Astrocyte (in vitro differentiated cells and primary cell): ENCODE measurements at regions not wholly inside any gene's neighbourhood (a gene's known extent, or its start where the extent isn't known, plus 50 kb on each side); places are given as distances from the start of the nearest gene placed in this dataset.

Source experiments
- DNase-seq: peaks from one replicate; pipeline ENCODE4 v3.0.0-alpha.2; 2010; ENCODE audit warnings: low read depth
- FAIRE-seq: peaks from 2 replicates; lab custom pipeline; 2011; peaks lifted over from hg19 to GRCh38; lab: Jason Lieb, UNC
- H2AFZ ChIP-seq: 2 replicates; pipeline ENCODE4 v1.6.0; 2012; ENCODE audit warnings: low read depth, low read length, inconsistent platforms
- H3K27ac ChIP-seq: 2 replicates; pipeline ENCODE4 v1.5.1; 2011; ENCODE audit warnings: low read depth, low read length, inconsistent platforms
- H3K27me3 ChIP-seq: 2 replicates; pipeline ENCODE4 v1.6.0; 2011; ENCODE audit warnings: low read length, inconsistent platforms; ENCODE audit not compliant: insufficient read depth
- H3K36me3 ChIP-seq: 2 replicates; pipeline ENCODE4 v1.5.1; 2011; ENCODE audit warnings: low read length, inconsistent platforms; ENCODE audit not compliant: insufficient read depth
- H3K4me1 ChIP-seq: 2 replicates; pipeline ENCODE4 v1.5.1; 2011; ENCODE audit warnings: low read length, inconsistent platforms; ENCODE audit not compliant: insufficient read depth
- H3K4me2 ChIP-seq: 2 replicates; pipeline ENCODE4 v1.6.0; 2012; ENCODE audit warnings: low read length, inconsistent platforms
- H3K4me3 ChIP-seq: 2 replicates; pipeline ENCODE4 v1.5.1; 2011; ENCODE audit warnings: low read depth, mild to moderate bottlenecking, low read length, inconsistent platforms; ENCODE audit not compliant: insufficient read depth
- H3K79me2 ChIP-seq: 2 replicates; pipeline ENCODE4 v1.6.0; 2012; ENCODE audit warnings: mild to moderate bottlenecking, low read length, inconsistent platforms; ENCODE audit not compliant: insufficient read depth
- H3K9ac ChIP-seq: 2 replicates; pipeline ENCODE4 v1.6.0; 2012; ENCODE audit warnings: mild to moderate bottlenecking, low read length, inconsistent platforms
- H3K9me3 ChIP-seq: 2 replicates; pipeline ENCODE4 v1.5.1; 2012; ENCODE audit warnings: low read depth, mild to moderate bottlenecking, low read length, inconsistent platforms; ENCODE audit not compliant: insufficient read depth
- H4K20me1 ChIP-seq: 2 replicates; pipeline ENCODE4 v1.6.0; 2012; ENCODE audit warnings: low read length, inconsistent platforms; ENCODE audit not compliant: insufficient read depth
- H3K27ac Mint-ChIP-seq: one replicate; pipeline ENCODE4 v1.8.0; 2021; ENCODE audit warnings: mild to moderate bottlenecking, mixed read lengths; ENCODE audit not compliant: unreplicated experiment
- H3K27me3 Mint-ChIP-seq: one replicate; pipeline ENCODE4 v1.8.0; 2021; ENCODE audit warnings: low read depth, mixed read lengths; ENCODE audit not compliant: unreplicated experiment
- H3K36me3 Mint-ChIP-seq: one replicate; pipeline ENCODE4 v1.8.0; 2021; ENCODE audit warnings: low read depth, mixed read lengths; ENCODE audit not compliant: unreplicated experiment
- H3K4me1 Mint-ChIP-seq: one replicate; pipeline ENCODE4 v1.8.0; 2021; ENCODE audit warnings: low read depth, mixed read lengths; ENCODE audit not compliant: unreplicated experiment
- H3K4me3 Mint-ChIP-seq: one replicate; pipeline ENCODE4 v1.8.0; 2021; ENCODE audit warnings: mild to moderate bottlenecking, moderate library complexity, mixed read lengths; ENCODE audit not compliant: unreplicated experiment
- H3K9me3 Mint-ChIP-seq: one replicate; pipeline ENCODE4 v1.8.0; 2021; ENCODE audit warnings: mild to moderate bottlenecking, mixed read lengths; ENCODE audit not compliant: unreplicated experiment
- EZH2 ChIP-seq: IDR thresholded peaks from 2 replicates; pipeline ENCODE4 v1.6.1; 2012; ENCODE audit warnings: mild to moderate bottlenecking, low read length, inconsistent platforms; ENCODE audit not compliant: insufficient read depth
- TF ChIP-seq, protein P1 (sequence below): IDR thresholded peaks from 2 replicates; pipeline ENCODE4 v1.5.1; 2011; ENCODE audit warnings: low read depth, mild to moderate bottlenecking, inconsistent platforms, low read length, moderate library complexity; ENCODE audit not compliant: insufficient read depth

GRCh38 chr2:129458436-129458835, 521.0 kb upstream of the RAB6C start:
- no peak for DNase-seq
- Histone ChIP-seq H4K20me1 (no peaks in the 10 kb centered on the region), H3K27ac (no peak overlapping the region), H3K4me1 (no peaks in the 10 kb centered on the region), H3K4me2 (no peak overlapping the region), H3K27me3 (no peaks in the 10 kb centered on the region), H3K9ac (no peak overlapping the region), H2AFZ (no peak overlapping the region), H3K9me3 (peaks cover 3% of the 10 kb centered on the region), H3K79me2 (no peaks in the 10 kb centered on the region), H3K4me3 (no peak overlapping the region), H3K36me3 (no peaks in the 10 kb centered on the region)
- no peaks in the 10 kb centered on the region for H3K36me3 Mint-ChIP-seq
- TF ChIP-seq, protein P1, sequence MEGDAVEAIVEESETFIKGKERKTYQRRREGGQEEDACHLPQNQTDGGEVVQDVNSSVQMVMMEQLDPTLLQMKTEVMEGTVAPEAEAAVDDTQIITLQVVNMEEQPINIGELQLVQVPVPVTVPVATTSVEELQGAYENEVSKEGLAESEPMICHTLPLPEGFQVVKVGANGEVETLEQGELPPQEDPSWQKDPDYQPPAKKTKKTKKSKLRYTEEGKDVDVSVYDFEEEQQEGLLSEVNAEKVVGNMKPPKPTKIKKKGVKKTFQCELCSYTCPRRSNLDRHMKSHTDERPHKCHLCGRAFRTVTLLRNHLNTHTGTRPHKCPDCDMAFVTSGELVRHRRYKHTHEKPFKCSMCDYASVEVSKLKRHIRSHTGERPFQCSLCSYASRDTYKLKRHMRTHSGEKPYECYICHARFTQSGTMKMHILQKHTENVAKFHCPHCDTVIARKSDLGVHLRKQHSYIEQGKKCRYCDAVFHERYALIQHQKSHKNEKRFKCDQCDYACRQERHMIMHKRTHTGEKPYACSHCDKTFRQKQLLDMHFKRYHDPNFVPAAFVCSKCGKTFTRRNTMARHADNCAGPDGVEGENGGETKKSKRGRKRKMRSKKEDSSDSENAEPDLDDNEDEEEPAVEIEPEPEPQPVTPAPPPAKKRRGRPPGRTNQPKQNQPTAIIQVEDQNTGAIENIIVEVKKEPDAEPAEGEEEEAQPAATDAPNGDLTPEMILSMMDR, result no peak
- TF ChIP-seq EZH2, result no peak
- no peaks in the 10 kb centered on the region for H3K4me1 Mint-ChIP-seq
- no peak overlapping the region for H3K4me3 Mint-ChIP-seq
- FAIRE-seq, result no peak
- no peaks in the 10 kb centered on the region for H3K9me3 Mint-ChIP-seq
- peaks cover 11% of the 10 kb centered on the region for H3K27me3 Mint-ChIP-seq
- no peak overlapping the region for H3K27ac Mint-ChIP-seq

GRCh38 chr2:129459200-129459876, 520.1 kb upstream of the RAB6C start:
- Mint-ChIP-seq H3K9me3 (peaks cover 2% of the 10 kb centered on the region), H3K36me3 (no peaks in the 10 kb centered on the region), H3K4me3 (no peak overlapping the region), H3K4me1 (no peaks in the 10 kb centered on the region), H3K27ac (no peak overlapping the region), H3K27me3 (peaks cover 11% of the 10 kb centered on the region)
- Histone ChIP-seq H2AFZ (no peak overlapping the region), H3K27me3 (no peaks in the 10 kb centered on the region), H3K4me3 (no peak overlapping the region), H3K9me3 (peaks cover 2% of the 10 kb centered on the region), H3K4me1 (no peaks in the 10 kb centered on the region), H3K79me2 (no peaks in the 10 kb centered on the region), H3K4me2 (no peak overlapping the region), H3K36me3 (no peaks in the 10 kb centered on the region), H4K20me1 (no peaks in the 10 kb centered on the region), H3K27ac (no peak overlapping the region), H3K9ac (no peak overlapping the region)
- DNase-seq, result no peak
- no peak for FAIRE-seq
- no peak for TF ChIP-seq EZH2
- TF ChIP-seq, protein P1, result no peak

DNA sequence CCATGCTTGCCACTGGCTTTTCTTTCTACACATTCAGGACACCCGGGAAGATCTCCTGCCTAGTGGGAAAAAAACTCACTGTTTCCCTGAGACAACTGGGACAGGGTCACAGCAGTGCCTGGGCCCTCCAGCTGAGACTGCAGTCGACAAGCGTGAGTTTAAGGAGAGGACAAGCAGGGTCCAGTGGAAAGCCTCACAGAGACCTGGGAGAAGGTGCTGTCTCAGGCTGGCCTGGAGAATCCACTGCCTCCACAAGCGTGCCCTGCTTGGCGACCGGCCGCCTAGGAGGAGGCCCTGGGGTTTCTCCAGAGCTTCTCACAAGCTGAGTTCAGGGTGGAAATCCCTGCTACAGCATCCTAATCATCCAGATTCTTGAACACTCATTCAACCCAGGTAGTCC, 519.6 kb upstream of the RAB6C start:
- H3K36me3 ChIP-seq, result no peaks in the 10 kb centered on the region
- peaks cover 2% of the 10 kb centered on the region for H3K9me3 ChIP-seq
- no peaks in the 10 kb centered on the region for H3K27me3 ChIP-seq
- no peak overlapping the region for H3K4me3 ChIP-seq
- no peak for TF ChIP-seq EZH2
- TF ChIP-seq, protein P1, result no peak
- Mint-ChIP-seq H3K36me3 (peaks cover under 1% of the 10 kb centered on the region), H3K9me3 (peaks cover 4% of the 10 kb centered on the region), H3K27ac (no peak overlapping the region), H3K4me3 (no peak overlapping the region), H3K4me1 (no peaks in the 10 kb centered on the region), H3K27me3 (peaks cover 11% of the 10 kb centered on the region)
- H3K79me2 ChIP-seq, result no peaks in the 10 kb centered on the region
- FAIRE-seq, result no peak
- H4K20me1 ChIP-seq, result no peaks in the 10 kb centered on the region
- H2AFZ ChIP-seq, result no peak overlapping the region
- no peak overlapping the region for H3K27ac ChIP-seq
- DNase-seq, result no peak
- no peak overlapping the region for H3K4me2 ChIP-seq
- no peak overlapping the region for H3K9ac ChIP-seq
- H3K4me1 ChIP-seq, result no peaks in the 10 kb centered on the region
